AG08396 (cell line): ENCODE measurements at regions not wholly inside any gene's neighbourhood (a gene's known extent, or its start where the extent isn't known, plus 50 kb on each side); places are given as distances from the start of the nearest gene placed in this dataset.
A peak's percentile ranks its signal among the peaks of the same experiment; 100 is the strongest.

Experiments used
- DNase-seq: peaks from one replicate; pipeline ENCODE4 v3.0.0; 2012; ENCODE audit warnings: low spot score, mixed read lengths

GRCh38 chr13:78012046-78012445, 93.4 kb upstream of the EDNRB start:
- DNase-seq: no peak

- DNase-seq: no peak
These were observed 86.2 kb upstream of the EDNRB start for GRCh38 chr13:78004821-78005220.

- DNase-seq: no peak
These were observed 81.1 kb upstream of the EDNRB start for GRCh38 chr13:77999746-78000145.

- no peak for DNase-seq
These were observed 75.5 kb upstream of the EDNRB start for GRCh38 chr13:77994166-77994565.

- DNase-seq: no peak
These were observed 72.4 kb upstream of the EDNRB start for GRCh38 chr13:77991003-77991402.

GRCh38 chr13:77989281-77989680, 70.7 kb upstream of the EDNRB start:
- DNase-seq: no peak

GRCh38 chr13:77988355-77988754, 69.7 kb upstream of the EDNRB start:
- no peak for DNase-seq

- no peak for DNase-seq
These were observed 68.1 kb upstream of the EDNRB start for GRCh38 chr13:77986713-77987112.

GRCh38 chr13:77985866-77986636, 67.4 kb upstream of the EDNRB start:
- no peak for DNase-seq

GRCh38 chr13:77981281-77981881, 62.8 kb upstream of the EDNRB start:
- no peak for DNase-seq

GRCh38 chr13:77980592-77980991, 62.0 kb upstream of the EDNRB start:
- DNase-seq: peak; percentile 25

GRCh38 chr13:77979721-77980385, 61.2 kb upstream of the EDNRB start:
- DNase-seq: no peak

GRCh38 chr13:77975358-77976042, 56.9 kb upstream of the EDNRB start:
- DNase-seq: no peak

GRCh38 chr13:77969299-77969698, 50.7 kb upstream of the EDNRB start:
- DNase-seq: no peak
